ENCODE measurements at regions not wholly inside any gene's neighbourhood (a gene's known extent, or its start where the extent isn't known, plus 50 kb on each side); places are given as distances from the start of the nearest gene placed in this dataset.

DNA sequence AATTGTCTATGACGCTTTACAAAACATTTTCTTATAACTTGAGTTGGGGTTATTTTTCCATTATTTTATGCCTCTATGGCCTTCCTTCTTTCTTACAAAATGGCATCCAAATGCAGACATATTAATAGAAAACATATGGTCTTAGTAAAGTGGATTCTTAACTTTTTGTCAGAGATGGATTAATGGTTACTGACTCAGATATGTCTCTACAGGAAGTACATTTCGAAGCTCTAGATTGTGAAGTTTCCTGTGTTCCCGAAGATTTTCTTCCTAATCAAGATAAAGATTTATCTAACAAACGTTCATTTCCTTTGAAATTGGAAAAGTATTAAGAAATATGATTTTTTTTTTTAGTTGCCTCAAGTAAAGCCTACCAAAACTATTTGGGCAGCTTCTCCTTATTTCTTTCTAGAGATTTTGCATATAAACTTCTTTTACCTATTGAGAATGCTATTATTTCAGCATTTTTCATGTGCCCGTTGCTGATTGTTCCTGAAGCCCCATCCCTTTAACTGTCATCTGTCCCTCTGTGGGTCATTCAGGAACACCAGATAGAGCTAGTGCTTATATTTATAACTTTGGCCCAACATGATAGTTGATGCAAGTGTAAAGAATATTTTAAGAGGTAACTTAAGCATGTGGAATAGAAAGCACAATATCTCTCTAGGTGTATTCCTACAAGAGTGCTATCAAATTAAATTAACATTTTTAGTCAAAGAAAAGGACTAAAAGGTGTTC is 498.0 kb downstream of the CCDC85A start:
- Mint-ChIP-seq H3K9me3 (peaks cover 5% of the 10 kb centered on the region), H3K27me3 (ENCODE audit: low read depth) (no peaks in the 10 kb centered on the region), H3K4me3 (no peak overlapping the region), H3K4me1 (ENCODE audit: low read depth) (no peaks in the 10 kb centered on the region), H3K36me3 (ENCODE audit: insufficient read depth) (no peaks in the 10 kb centered on the region)
- DNase-seq (no peak), ATAC-seq (no peak)

- Mint-ChIP-seq H3K27me3 (ENCODE audit: low read depth) (no peaks in the 10 kb centered on the region), H3K4me1 (ENCODE audit: low read depth) (no peaks in the 10 kb centered on the region), H3K9me3 (peaks cover 5% of the 10 kb centered on the region), H3K4me3 (no peak overlapping the region), H3K36me3 (ENCODE audit: insufficient read depth) (no peaks in the 10 kb centered on the region)
- no peak for ATAC-seq
- DNase-seq = no peak
These were observed 498.6 kb downstream of the CCDC85A start for GRCh38 chr2:56682397-56682760.

GRCh38 chr2:56684327-56684726 is 500.5 kb downstream of the CCDC85A start:
- DNase-seq = no peak

GRCh38 chr2:56685205-56685604 is 501.4 kb downstream of the CCDC85A start:
- ATAC-seq (no peak), DNase-seq (no peak)
- no peak overlapping the region for H3K4me3 Mint-ChIP-seq
- no peaks in the 10 kb centered on the region for H3K27me3 Mint-ChIP-seq (ENCODE audit: low read depth)
- no peaks in the 10 kb centered on the region for H3K4me1 Mint-ChIP-seq (ENCODE audit: low read depth)
- peaks cover 15% of the 10 kb centered on the region for H3K9me3 Mint-ChIP-seq
- no peaks in the 10 kb centered on the region for H3K36me3 Mint-ChIP-seq (ENCODE audit: insufficient read depth)

More at GRCh38 chr2:56684327-56684726, 500.5 kb downstream of the CCDC85A start:
- Mint-ChIP-seq H3K36me3 (ENCODE audit: insufficient read depth) (no peaks in the 10 kb centered on the region), H3K4me3 (no peak overlapping the region), H3K27me3 (ENCODE audit: low read depth) (no peaks in the 10 kb centered on the region), H3K4me1 (ENCODE audit: low read depth) (no peaks in the 10 kb centered on the region), H3K9me3 (peaks cover 15% of the 10 kb centered on the region)
- no peak for ATAC-seq

GRCh38 chr2:56687169-56687568 is 503.4 kb downstream of the CCDC85A start:
- Mint-ChIP-seq H3K27me3 (ENCODE audit: low read depth) (no peaks in the 10 kb centered on the region), H3K9me3 (peaks cover 17% of the 10 kb centered on the region), H3K36me3 (ENCODE audit: insufficient read depth) (no peaks in the 10 kb centered on the region), H3K4me3 (no peak overlapping the region), H3K4me1 (ENCODE audit: low read depth) (no peaks in the 10 kb centered on the region)
- no peak for DNase-seq
- ATAC-seq = no peak

DNA sequence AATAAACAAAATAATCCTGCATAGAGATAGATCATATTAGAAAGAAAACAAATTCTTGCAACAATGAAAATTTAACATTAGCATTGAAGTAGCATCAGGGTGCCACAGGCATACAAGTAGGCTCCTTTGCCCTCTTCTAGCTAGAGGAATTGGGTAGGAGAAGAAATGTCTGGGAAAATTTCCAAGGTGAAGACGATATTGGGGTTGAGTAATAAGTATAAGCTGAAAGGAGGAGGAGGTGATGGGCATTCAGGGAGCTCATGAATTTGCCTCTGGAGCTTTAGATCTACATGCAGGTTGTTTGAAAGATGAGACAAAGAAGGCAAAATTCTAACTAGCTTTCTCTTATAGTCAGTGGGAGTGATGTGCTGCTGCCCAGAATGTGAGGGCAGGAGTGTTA is 504.9 kb downstream of the CCDC85A start:
- DNase-seq (no peak), ATAC-seq (no peak)
- Mint-ChIP-seq H3K4me1 (ENCODE audit: low read depth) (no peaks in the 10 kb centered on the region), H3K9me3 (peaks cover 24% of the 10 kb centered on the region), H3K36me3 (ENCODE audit: insufficient read depth) (no peaks in the 10 kb centered on the region), H3K27me3 (ENCODE audit: low read depth) (no peaks in the 10 kb centered on the region), H3K4me3 (no peak overlapping the region)

DNA sequence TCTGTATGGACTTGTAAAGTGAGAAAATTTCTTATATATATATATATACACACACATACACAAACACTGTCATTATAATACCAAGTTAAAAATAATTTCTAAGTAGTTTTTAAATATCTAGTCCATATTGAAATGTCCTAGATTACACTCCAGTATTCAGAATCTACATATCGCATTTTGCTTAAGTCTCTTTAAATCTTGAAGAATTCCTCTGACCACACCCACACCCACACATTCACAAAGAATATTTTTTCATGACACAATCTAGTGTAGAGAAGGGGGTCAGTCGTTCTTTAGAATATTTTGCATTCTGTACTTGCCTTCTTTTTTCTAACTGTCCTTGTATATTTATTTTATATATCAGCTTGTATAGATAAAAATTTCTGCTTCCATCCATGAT is 509.7 kb downstream of the CCDC85A start:
- H3K4me1 Mint-ChIP-seq (ENCODE audit: low read depth) = no peaks in the 10 kb centered on the region
- H3K36me3 Mint-ChIP-seq (ENCODE audit: insufficient read depth) = no peaks in the 10 kb centered on the region
- ATAC-seq (no peak), DNase-seq (no peak)
- H3K4me3 Mint-ChIP-seq = no peak overlapping the region
- H3K9me3 Mint-ChIP-seq = peaks cover 25% of the 10 kb centered on the region
- no peaks in the 10 kb centered on the region for H3K27me3 Mint-ChIP-seq (ENCODE audit: low read depth)

- no peak overlapping the region for H3K4me3 Mint-ChIP-seq
These were observed 519.2 kb downstream of the CCDC85A start for GRCh38 chr2:56703001-56703400.

DNA sequence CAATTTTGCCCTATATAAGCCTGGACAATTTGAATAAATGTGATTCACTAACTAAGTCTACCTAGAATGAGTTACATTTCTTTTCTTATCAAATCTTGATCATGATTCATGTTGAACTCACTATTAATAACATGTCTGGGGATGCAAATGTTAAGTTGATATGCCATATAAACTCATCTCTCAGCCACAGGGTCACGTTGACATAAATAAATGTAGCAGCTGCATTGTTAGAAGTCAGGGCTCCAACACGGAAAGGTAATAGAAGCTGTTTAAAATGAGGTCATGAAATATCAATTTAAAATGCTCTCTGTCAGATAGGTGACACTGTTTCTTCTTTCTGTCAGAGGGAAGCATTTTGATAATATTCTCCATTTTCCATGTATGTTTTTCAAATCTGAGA is 521.9 kb downstream of the CCDC85A start:
- no peaks in the 10 kb centered on the region for H3K4me1 Mint-ChIP-seq (ENCODE audit: low read depth)
- no peak for DNase-seq
- H3K36me3 Mint-ChIP-seq (ENCODE audit: insufficient read depth) = no peaks in the 10 kb centered on the region
- H3K27me3 Mint-ChIP-seq (ENCODE audit: low read depth) = no peaks in the 10 kb centered on the region
- H3K9me3 Mint-ChIP-seq = peaks cover 17% of the 10 kb centered on the region
- no peak overlapping the region for H3K4me3 Mint-ChIP-seq
- ATAC-seq = no peak

More at GRCh38 chr2:56703001-56703400, 519.2 kb downstream of the CCDC85A start:
- Mint-ChIP-seq H3K4me1 (ENCODE audit: low read depth) (no peaks in the 10 kb centered on the region), H3K27me3 (ENCODE audit: low read depth) (no peaks in the 10 kb centered on the region), H3K36me3 (ENCODE audit: insufficient read depth) (no peaks in the 10 kb centered on the region), H3K9me3 (peaks cover 16% of the 10 kb centered on the region)
- DNase-seq (no peak), ATAC-seq (no peak)

DNA sequence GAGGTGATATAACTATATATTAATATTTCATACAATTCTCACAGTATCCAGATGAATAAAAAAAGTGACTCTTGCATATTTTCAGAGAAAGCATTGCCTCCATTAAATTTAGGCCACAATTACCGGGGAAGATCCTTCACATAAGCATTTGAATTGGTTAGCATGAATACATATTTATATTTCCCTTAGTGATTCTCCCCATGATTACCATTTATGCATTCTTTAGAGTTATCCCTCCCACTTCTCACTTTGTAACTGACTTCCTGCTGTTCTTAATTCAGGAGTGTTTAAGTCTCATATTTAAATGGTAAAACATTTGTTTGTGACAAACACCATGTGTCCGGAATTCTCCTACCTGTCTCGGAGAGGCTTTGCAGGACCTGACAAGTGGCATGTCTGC is 523.4 kb downstream of the CCDC85A start:
- Mint-ChIP-seq H3K9me3 (peaks cover 13% of the 10 kb centered on the region), H3K27me3 (ENCODE audit: low read depth) (no peaks in the 10 kb centered on the region), H3K36me3 (ENCODE audit: insufficient read depth) (no peaks in the 10 kb centered on the region), H3K4me1 (ENCODE audit: low read depth) (no peaks in the 10 kb centered on the region), H3K4me3 (no peak overlapping the region)
- DNase-seq = no peak
- no peak for ATAC-seq

DNA sequence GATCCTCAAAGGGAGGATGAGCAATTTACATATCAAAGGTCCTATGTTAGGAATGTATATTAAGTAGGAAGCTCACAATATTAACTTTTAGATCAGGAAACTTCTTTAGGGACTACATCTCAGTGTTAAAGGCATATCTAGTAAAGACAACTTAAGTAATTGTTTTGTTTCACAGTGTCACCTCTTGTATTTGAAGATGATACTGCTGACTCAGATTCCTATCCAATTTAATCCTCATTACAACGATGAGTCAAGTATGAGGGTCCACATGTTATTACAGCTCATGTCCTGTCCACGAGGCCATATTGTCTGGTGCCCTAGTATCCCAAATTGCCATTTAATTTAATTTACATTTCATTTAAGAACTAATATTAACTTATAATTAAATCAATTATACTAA is 523.9 kb downstream of the CCDC85A start:
- no peaks in the 10 kb centered on the region for H3K36me3 Mint-ChIP-seq (ENCODE audit: insufficient read depth)
- DNase-seq = no peak
- H3K4me3 Mint-ChIP-seq = no peak overlapping the region
- ATAC-seq = no peak
- no peaks in the 10 kb centered on the region for H3K27me3 Mint-ChIP-seq (ENCODE audit: low read depth)
- peaks cover 13% of the 10 kb centered on the region for H3K9me3 Mint-ChIP-seq
- H3K4me1 Mint-ChIP-seq (ENCODE audit: low read depth) = no peaks in the 10 kb centered on the region

- H3K27me3 Mint-ChIP-seq (ENCODE audit: low read depth) = no peaks in the 10 kb centered on the region
- DNase-seq (no peak), ATAC-seq (no peak)
- H3K4me3 Mint-ChIP-seq = no peak overlapping the region
- H3K4me1 Mint-ChIP-seq (ENCODE audit: low read depth) = no peaks in the 10 kb centered on the region
- H3K36me3 Mint-ChIP-seq (ENCODE audit: insufficient read depth) = no peaks in the 10 kb centered on the region
- peaks cover 13% of the 10 kb centered on the region for H3K9me3 Mint-ChIP-seq
These were observed 525.4 kb downstream of the CCDC85A start for GRCh38 chr2:56709181-56709580.

- Mint-ChIP-seq H3K4me3 (no peak overlapping the region), H3K27me3 (ENCODE audit: low read depth) (no peaks in the 10 kb centered on the region), H3K4me1 (ENCODE audit: low read depth) (no peaks in the 10 kb centered on the region), H3K9me3 (peaks cover 16% of the 10 kb centered on the region), H3K36me3 (ENCODE audit: insufficient read depth) (no peaks in the 10 kb centered on the region)
- no peak for DNase-seq
- ATAC-seq = no peak
These were observed 529.4 kb downstream of the CCDC85A start for GRCh38 chr2:56713161-56713676.

GRCh38 chr2:56713978-56714377 is 530.2 kb downstream of the CCDC85A start:
- Mint-ChIP-seq H3K4me1 (ENCODE audit: low read depth) (no peaks in the 10 kb centered on the region), H3K36me3 (ENCODE audit: insufficient read depth) (no peaks in the 10 kb centered on the region), H3K4me3 (no peak overlapping the region), H3K27me3 (ENCODE audit: low read depth) (no peaks in the 10 kb centered on the region), H3K9me3 (peaks cover 13% of the 10 kb centered on the region)
- no peak for DNase-seq
- ATAC-seq = no peak

DNA sequence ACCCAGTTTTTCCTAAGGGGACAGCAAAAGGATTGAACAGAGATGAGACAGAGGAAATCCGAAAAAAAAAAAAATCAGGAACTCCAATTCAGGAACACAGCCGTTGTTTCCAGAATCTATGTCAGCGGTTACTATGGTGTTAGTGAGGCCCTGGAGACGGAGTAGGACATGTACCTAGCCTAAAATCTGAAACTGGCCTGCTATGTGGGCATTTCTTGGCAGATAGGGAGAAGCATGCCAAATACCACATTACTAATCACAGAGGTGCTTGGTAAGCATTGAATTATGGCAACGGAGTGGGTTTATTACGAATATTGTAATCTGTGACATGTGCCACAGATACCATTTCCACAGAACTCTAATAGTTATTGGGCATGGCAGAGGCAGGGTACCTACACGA is 530.6 kb downstream of the CCDC85A start:
- no peak overlapping the region for H3K4me3 Mint-ChIP-seq
- H3K27me3 Mint-ChIP-seq (ENCODE audit: low read depth) = no peaks in the 10 kb centered on the region
- H3K4me1 Mint-ChIP-seq (ENCODE audit: low read depth) = no peaks in the 10 kb centered on the region
- H3K36me3 Mint-ChIP-seq (ENCODE audit: insufficient read depth) = no peaks in the 10 kb centered on the region
- ATAC-seq = no peak
- no peak for DNase-seq
- peaks cover 11% of the 10 kb centered on the region for H3K9me3 Mint-ChIP-seq

Data from activated T-cell treated with anti-CD3 and anti-CD28 coated beads, Interleukin-2, amount 50 U/mL, for 4 hours (primary cell).